Skeletal muscle cell (primary cell): ENCODE measurements at regions not wholly inside any gene's neighbourhood (a gene's known extent, or its start where the extent isn't known, plus 50 kb on each side); places are given as distances from the start of the nearest gene placed in this dataset.
"Not testable (repeated sequence)": the region's sequence is repeated elsewhere in the genome, so short reads cannot be mapped to it uniquely, and the experiment has no call there.

Source experiments
- DNase-seq: peaks from one replicate; pipeline ENCODE4 v3.0.0-alpha.2; 2010; ENCODE audit warnings: low read depth
- H3K4me3 ChIP-seq: 2 replicates; pipeline ENCODE4 v1.5.1; 2011; ENCODE audit warnings: low read depth, mild to moderate bottlenecking, control low read depth, low read length, moderate library complexity

DNA sequence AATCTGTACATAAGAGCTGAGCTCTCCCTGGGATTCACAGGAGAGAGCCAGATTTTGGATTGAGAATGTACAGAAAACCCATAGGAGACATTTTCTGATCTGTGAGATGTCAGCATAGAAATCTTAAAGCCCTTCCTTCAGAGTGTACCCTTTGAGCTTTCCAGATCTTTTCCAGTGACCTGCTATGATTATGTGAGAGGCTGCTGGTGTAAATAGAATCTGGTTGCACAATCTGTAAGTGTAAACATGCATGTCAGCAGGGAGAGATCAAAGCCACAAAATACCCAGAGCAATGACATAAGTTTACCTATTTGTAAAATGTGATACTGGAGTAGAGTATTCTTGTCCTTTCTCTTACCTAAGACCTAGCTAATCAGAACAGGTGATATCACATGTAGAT lies 471.9 kb downstream of the FOXD4L5 start:
- DNase-seq, H3K4me3 ChIP-seq: not testable (repeated sequence)

DNA sequence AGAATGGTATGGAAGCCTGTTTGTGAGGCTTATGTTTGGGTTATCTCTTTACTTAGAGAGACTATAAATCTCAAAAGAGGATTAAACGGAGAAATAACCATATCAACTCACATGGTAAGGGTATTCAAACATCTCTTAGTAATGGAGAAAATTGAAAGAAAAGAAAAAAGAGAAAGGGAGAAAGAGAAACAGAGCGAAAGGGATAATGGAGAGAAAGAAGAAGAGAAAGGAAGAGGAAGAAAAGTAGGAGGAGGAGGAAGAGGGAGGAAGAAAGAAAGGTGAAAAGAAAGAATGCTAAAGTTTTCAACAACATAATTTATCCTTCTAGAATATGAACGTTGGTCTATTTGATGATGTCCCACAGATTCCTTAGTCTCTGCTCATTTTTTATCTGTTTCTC lies 506.3 kb downstream of the FOXD4L5 start:
- not testable (repeated sequence) for DNase-seq, H3K4me3 ChIP-seq

GRCh38 chr9:64776269-64776668 lies 508.7 kb downstream of the FOXD4L5 start:
- not testable (repeated sequence) for H3K4me3 ChIP-seq, DNase-seq

DNA sequence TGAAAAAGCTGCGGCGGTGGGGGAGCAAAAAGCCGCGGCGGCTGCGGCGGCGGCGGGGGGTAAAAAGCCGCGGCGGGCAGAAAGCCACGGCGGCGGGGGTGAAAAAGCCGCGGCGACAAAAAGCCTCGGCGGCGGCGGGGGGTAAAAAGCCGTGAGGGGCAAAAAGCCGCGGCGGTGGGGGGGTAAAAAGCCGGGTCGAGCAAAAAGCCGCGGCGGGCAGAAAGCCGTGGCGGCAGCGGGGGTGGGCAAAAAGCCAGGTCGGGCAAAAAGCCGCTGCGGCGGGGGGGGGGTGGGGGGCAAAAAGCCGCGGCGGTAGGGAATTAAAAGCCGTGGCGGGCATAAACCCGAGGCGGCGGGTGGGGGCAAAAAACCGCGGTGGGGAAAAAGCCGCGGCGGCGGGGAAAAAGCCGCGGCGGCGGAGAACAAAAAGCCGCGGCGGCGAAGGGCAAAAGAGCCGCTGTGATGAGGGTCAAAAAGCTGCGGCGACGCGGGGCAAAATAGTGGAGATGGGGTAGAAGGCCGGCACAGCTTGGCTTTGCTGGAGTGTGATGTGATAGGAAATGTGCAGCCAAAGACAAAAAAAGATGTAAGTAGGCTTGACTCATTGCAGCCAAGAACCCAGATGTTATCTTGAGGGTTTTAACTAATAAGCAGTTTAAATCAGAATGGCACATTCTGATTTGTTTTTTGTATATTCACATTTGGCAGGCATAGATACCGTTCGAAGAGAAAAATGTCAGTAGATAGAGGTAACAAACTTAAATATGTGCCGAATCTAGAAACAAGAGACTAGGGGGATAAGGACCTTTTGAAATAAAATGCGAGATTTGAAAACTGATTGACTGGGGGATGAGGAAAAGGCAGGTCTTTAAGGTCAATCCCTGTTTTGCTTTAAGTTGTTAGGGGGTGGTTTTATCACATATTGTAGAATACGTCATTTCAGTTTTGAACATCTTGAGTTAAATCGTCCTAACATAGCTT lies 509.9 kb downstream of the FOXD4L5 start:
- DNase-seq, result not testable (repeated sequence)
- peak overlapping the region; percentile 46 for H3K4me3 ChIP-seq

- H3K4me3 ChIP-seq, result peak overlapping the region; percentile 46
These were observed 510.8 kb downstream of the FOXD4L5 start for GRCh38 chr9:64774004-64774812.

GRCh38 chr9:64773491-64773931 lies 511.5 kb downstream of the FOXD4L5 start:
- H3K4me3 ChIP-seq, result peak overlapping the region; percentile 46
- no peak for DNase-seq

More at GRCh38 chr9:64774004-64774812, 510.8 kb downstream of the FOXD4L5 start:
- not testable (repeated sequence) for DNase-seq

DNA sequence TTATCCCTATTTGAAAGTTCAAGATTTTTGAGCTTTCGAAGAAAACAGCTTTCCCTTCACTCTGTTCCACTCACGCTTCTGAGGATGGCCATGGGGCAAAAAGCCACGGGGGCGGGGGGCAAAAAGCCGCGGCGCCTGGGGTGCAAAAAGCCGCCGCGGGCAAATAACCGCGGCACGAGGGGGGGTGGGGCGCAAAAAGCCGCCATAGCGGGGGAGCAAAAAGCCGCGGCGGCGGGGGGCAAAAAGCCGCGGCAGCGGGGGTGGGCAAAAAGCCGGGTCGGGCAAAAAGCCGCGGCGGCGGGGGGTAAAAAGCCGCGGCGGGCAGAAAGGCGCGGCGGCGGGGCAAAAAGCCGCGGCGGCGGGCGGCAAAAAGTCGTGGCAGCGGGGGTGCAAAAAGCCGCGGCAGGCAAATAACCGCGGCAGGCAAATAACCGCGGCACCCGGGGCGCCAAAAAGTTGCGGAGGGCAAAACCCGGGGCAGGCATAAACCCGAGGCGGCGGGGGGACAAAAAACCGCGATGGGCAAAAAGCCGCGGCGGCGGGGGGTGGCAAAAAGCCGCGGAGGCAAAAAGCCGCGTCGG lies 512.2 kb downstream of the FOXD4L5 start:
- DNase-seq, result not testable (repeated sequence)
- H3K4me3 ChIP-seq, result peak overlapping the region; percentile 46

- not testable (repeated sequence) for DNase-seq, H3K4me3 ChIP-seq
These were observed 512.8 kb downstream of the FOXD4L5 start for GRCh38 chr9:64772123-64772736.
